K562 (cell line): ENCODE measurements at regions not wholly inside any gene's neighbourhood (a gene's known extent, or its start where the extent isn't known, plus 50 kb on each side); places are given as distances from the start of the nearest gene placed in this dataset.
"Not testable (repeated sequence)": the region's sequence is repeated elsewhere in the genome, so short reads cannot be mapped to it uniquely, and the experiment has no call there.

Experiments used
- ATAC-seq: fragments of 200-7000 bp; cut with Tn5 transposase; 3 replicates; pipeline ENCODE4 v1.9.1; 2020; ENCODE audit warnings: moderate library complexity
- BruUV-seq: library from RNA; stranded (reverse); fragments of 400-500 nt; replicated peaks from 2 replicates; lab custom pipeline; 2021; lab: Mats Ljungman, UMichigan
- CTCF ChIA-PET: fragments of 300-600 bp; formaldehyde crosslinking; extraction: SDS; loops from one replicate; lab custom pipeline; 2021; ENCODE audit warnings: low intra/inter-chr PET ratio; lab: Yijun Ruan, JAX
- POLR2A ChIA-PET: fragments of 300-600, 350-650 bp; sonication (Branson Sonifier 250); formaldehyde crosslinking; extraction: SDS; loops from one replicate; lab custom pipeline; 2021; ENCODE audit warnings: antibody characterized with exemption, inconsistent platforms; lab: Yijun Ruan, JAX
- DNase-seq, 4 experiments: peaks; one replicate each; pipeline versions ENCODE4 v3.0.0 to v3.0.0-alpha.2; 2011 to 2018; ENCODE audit warnings: low spot score in 3 of 4, mixed read lengths in 3 of 4; ENCODE audit errors: extremely low read depth in 1 of 4
- FAIRE-seq: peaks from 2 replicates; lab custom pipeline; 2011; peaks lifted over from hg19 to GRCh38; lab: Jason Lieb, UNC
- H2AFZ ChIP-seq: 2 replicates; pipeline ENCODE4 v1.6.0; 2011; ENCODE audit warnings: low read depth, low read length, control low read depth, inconsistent platforms
- H3K27ac ChIP-seq: fragments of 200-600 bp; 3 replicates; pipeline ENCODE4 v1.8.0; 2011; ENCODE audit warnings: low read depth, mild to moderate bottlenecking, control low read depth, inconsistent platforms, low read length, moderate library complexity, mixed read lengths; ENCODE audit errors: extremely low read depth
- H3K27me3 ChIP-seq, 2 experiments: fragments of 300-600 bp in 1 of 2; 2 replicates in 1 of 2; 3 replicates in 1 of 2; pipeline versions ENCODE4 v1.6.0 to v1.8.0; 2011; ENCODE audit warnings: inconsistent platforms in 2 of 2, low read length in 2 of 2, mild to moderate bottlenecking in 1 of 2, mixed read lengths in 1 of 2, moderate library complexity in 1 of 2; ENCODE audit not compliant: control insufficient read depth in 2 of 2, insufficient read depth in 2 of 2
- H3K36me3 ChIP-seq: fragments of 300-600 bp; 3 replicates; pipeline ENCODE4 v1.8.0; 2011; ENCODE audit warnings: mild to moderate bottlenecking, low read length, inconsistent platforms; ENCODE audit not compliant: control insufficient read depth, insufficient read depth
- H3K4me1 ChIP-seq, 2 experiments: fragments of 200-600 bp in 1 of 2; replicated peaks in 1 of 2; 2 replicates in 1 of 2; 3 replicates in 1 of 2; pipeline versions ENCODE4 v1.5.1 to v1.8.0; 2011; ENCODE audit warnings: inconsistent platforms in 2 of 2, low read length in 2 of 2, mild to moderate bottlenecking in 1 of 2, mixed read lengths in 1 of 2, moderate library complexity in 1 of 2; ENCODE audit not compliant: control insufficient read depth in 2 of 2, insufficient read depth in 2 of 2
- H3K4me2 ChIP-seq: 2 replicates; pipeline ENCODE4 v1.6.1; 2011; ENCODE audit warnings: low read length, control low read depth, inconsistent platforms, mixed read lengths; ENCODE audit not compliant: insufficient read depth
- H3K4me3 ChIP-seq: fragments of 200-600 bp; sonication (generic), shearing (Covaris generic); 2 replicates; pipeline ENCODE4 v1.5.1; 2016; ENCODE audit warnings: control low read depth, inconsistent platforms
- H3K79me2 ChIP-seq: fragments of 200-600 bp; 3 replicates; pipeline ENCODE4 v1.8.0; 2011; ENCODE audit warnings: low read length, inconsistent platforms; ENCODE audit not compliant: control insufficient read depth, insufficient read depth
- H3K9ac ChIP-seq, 2 experiments: 2 replicates each; pipeline versions ENCODE4 v1.6.0 to v1.6.1; 2011; ENCODE audit warnings: low read depth in 2 of 2, low read length in 2 of 2, control low read depth in 1 of 2, inconsistent platforms in 1 of 2, mild to moderate bottlenecking in 1 of 2, mixed read lengths in 1 of 2; ENCODE audit not compliant: insufficient read depth in 1 of 2
- H3K9me1 ChIP-seq: one replicate; pipeline ENCODE4 v1.6.0; 2011; ENCODE audit warnings: inconsistent platforms, mild to moderate bottlenecking, low read length, moderate library complexity; ENCODE audit not compliant: control insufficient read depth, insufficient read depth
- H3K9me3 ChIP-seq: replicated peaks from 2 replicates; pipeline ENCODE4 v1.5.1; 2011; ENCODE audit warnings: low read depth, low read length, inconsistent platforms; ENCODE audit not compliant: control insufficient read depth, insufficient read depth
- H4K20me1 ChIP-seq: replicated peaks from 2 replicates; pipeline ENCODE4 v1.6.1; 2011; ENCODE audit warnings: low read length, inconsistent platforms, mixed read lengths; ENCODE audit not compliant: control insufficient read depth, insufficient read depth
- RCOR1 ChIP-seq, 2 experiments: IDR thresholded peaks; 2 replicates each; pipeline ENCODE4 v1.6.1; 2012; ENCODE audit warnings: low read depth in 2 of 2, low read length in 2 of 2, borderline replicate concordance in 1 of 2, improper control_type of control experiment in 1 of 2
- TRIM24 ChIP-seq, 2 experiments: fragments of 450-650 bp; IDR thresholded peaks; 2 replicates each; pipeline ENCODE4 v1.6.1; 2016
- TRIM28 ChIP-seq: fragments of 450-650 bp; IDR thresholded peaks from 2 replicates; pipeline ENCODE4 v1.6.1; 2017
- XRCC3 ChIP-seq: fragments of 450-650 bp; IDR thresholded peaks from 2 replicates; pipeline ENCODE4 v1.6.1; 2017; ENCODE audit warnings: mild to moderate bottlenecking, moderate library complexity
- ZNF589 ChIP-seq: fragments of 200-800 bp; sonication (Bioruptor generic); IDR thresholded peaks from 2 replicates; pipeline ENCODE4 v1.6.1; 2016; ENCODE audit warnings: low read depth, missing genetic modification characterization, missing compliant biosample characterization
- WGBS: fragments of 100-300 bp; shearing (Covaris generic); methylation state at CpG from one replicate; pipeline ENCODE4 v1.1.6; 2016; ENCODE audit warnings: low coverage, mixed read lengths; ENCODE audit not compliant: insufficient coverage; ENCODE audit errors: missing lambda C conversion rate; 5-methylcytosine and 5-hydroxymethylcytosine counted together
- in situ Hi-C: fragments of 300-500 bp; cut with MboI; formaldehyde crosslinking; loops from 4 replicates; pipeline ENCODE4 v1.15.0; 2018; ENCODE audit warnings: inconsistent platforms, mixed read lengths
- intact Hi-C: fragments of 100-400 bp; cut with micrococcal nuclease; formaldehyde crosslinking; loops from 2 replicates; pipeline ENCODE4 v1.14.2; 2022

GRCh38 chr5:1718669-1719068, 81.0 kb downstream of the MRPL36 start (continued):
- TF ChIP-seq XRCC3 (peak; percentile 67; the same call in 1 of the 2 replicates), ZNF589 (CRISPR knock-in tag) (no peak), TRIM28 (peak; percentile 97), RCOR1 (IDR thresholded peaks at IDR 0.05; ENCODE audit: borderline replicate concordance in 1 of 2, low read depth in 2 of 2, low read length in 2 of 2) (0 out of 4 replicates have a peak, but pooled peaks of 1 of the 2 experiments have one; percentile 14), TRIM24 (IDR thresholded peaks at IDR 0.05) (peak in 1 of 2 experiments; percentile 36; a peak in 2 of 4 replicates)

DNA sequence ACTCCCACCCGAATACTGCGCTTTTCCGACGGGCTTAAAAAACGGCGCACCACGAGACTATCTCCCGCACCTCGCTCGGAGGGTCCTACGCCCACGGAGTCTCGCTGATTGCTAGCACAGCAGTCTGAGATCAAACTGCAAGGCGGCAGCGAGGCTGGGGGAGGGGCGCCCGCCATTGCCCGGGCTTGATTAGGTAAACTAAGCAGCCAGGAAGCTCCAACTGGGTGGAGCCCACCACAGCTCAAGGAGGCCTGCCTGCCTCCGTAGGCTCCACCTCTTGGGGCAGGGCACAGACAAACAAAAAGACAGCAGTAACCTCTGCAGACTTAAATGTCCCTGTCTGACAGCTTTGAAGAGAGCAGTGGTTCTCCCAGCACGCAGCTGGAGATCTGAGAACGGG, 89.5 kb downstream of the MRPL36 start:
- BruUV-seq, DNase-seq, H3K4me2 ChIP-seq, FAIRE-seq, H4K20me1 ChIP-seq, H3K36me3 ChIP-seq, ATAC-seq, H3K79me2 ChIP-seq, intact Hi-C loops, in situ Hi-C loops, H3K4me3 ChIP-seq, POLR2A ChIA-PET, H3K27ac ChIP-seq, H3K9me1 ChIP-seq, H3K4me1 ChIP-seq, H2AFZ ChIP-seq, CTCF ChIA-PET, H3K9ac ChIP-seq, H3K9me3 ChIP-seq: not testable (repeated sequence)
- peaks cover 32 to 43% of the 10 kb centered on the region in 2 experiments; a peak in 4 of 5 replicates for H3K27me3 ChIP-seq
- WGBS: 18% methylated on average over 2 of the region's 21 CpGs
